GM19328 (cell line): ENCODE measurements at regions not wholly inside any gene's neighbourhood (a gene's known extent, or its start where the extent isn't known, plus 50 kb on each side); places are given as distances from the start of the nearest gene placed in this dataset.
"Not testable (repeated sequence)": the region's sequence is repeated elsewhere in the genome, so short reads cannot be mapped to it uniquely, and the experiment has no call there.

ENCODE experiments used
- ATAC-seq: cut with Tn5 transposase; IDR thresholded peaks from one replicate; pipeline ENCODE4 v1.9.1; 2021; ENCODE audit warnings: mild to moderate bottlenecking, moderate library complexity; ENCODE audit not compliant: unreplicated experiment

- ATAC-seq: no peak
These were observed 933.6 kb upstream of the ADGRL3 start for GRCh38 chr4:60266505-60266904.

GRCh38 chr4:60296386-60296785 lies 903.7 kb upstream of the ADGRL3 start:
- no peak for ATAC-seq

- no peak for ATAC-seq
These were observed 886.4 kb upstream of the ADGRL3 start for GRCh38 chr4:60313611-60314178.

DNA sequence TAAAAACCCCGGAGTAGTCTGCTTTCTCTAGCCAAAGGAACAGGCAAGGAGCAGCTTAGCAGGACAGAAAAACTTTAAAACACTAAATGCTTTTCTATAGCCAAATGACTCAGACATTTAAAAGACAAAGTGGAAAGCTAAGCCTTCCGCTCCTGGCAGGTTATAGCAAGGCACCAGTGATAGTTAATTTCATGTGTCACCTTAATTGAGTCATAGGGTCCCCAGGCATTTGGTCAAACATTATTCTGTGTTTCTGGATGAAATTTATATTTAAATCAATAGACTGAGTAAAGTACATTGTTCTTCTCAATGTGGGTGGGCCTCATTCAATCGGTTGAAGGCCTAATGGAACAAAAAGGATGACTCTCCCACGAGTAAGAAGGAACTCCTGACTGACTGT lies 885.7 kb upstream of the ADGRL3 start:
- no peak for ATAC-seq

DNA sequence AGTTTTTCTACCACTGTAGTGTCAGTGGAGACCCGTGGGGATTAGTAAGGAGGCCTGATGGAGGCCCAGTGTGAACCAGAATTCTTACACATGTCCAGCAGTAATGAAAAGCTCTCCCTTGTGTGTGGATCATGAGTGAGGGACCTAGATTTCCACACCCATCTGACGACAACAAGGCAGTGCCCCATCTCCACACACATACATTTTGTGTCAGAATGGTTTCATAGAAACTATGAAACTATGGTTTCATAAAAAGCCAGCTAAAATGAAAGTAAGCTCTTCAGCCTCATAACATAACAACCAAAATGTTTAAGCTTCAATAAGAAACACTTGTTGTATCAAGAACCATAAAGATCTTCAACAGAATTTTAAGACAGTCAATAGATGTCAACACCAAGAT lies 884.5 kb upstream of the ADGRL3 start:
- ATAC-seq: no peak

DNA sequence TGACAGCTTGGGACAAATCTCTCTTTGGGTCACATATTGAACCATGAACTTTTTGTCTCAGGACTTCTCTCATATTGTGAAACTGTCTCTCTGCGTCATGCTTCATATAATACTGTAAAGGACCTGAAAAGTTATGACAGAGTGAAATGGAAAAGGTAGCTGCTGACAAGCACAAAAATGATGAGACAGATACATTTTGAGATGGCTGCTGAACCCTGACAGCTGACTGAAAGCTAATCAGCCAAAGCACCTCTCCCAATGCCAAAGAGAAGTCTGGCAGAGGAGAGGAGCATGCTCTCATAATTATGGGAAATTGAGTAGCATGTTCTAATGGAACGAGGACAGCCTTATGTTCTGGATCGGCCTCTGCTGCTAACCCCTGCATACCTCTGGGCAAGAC lies 873.4 kb upstream of the ADGRL3 start:
- no peak for ATAC-seq

DNA sequence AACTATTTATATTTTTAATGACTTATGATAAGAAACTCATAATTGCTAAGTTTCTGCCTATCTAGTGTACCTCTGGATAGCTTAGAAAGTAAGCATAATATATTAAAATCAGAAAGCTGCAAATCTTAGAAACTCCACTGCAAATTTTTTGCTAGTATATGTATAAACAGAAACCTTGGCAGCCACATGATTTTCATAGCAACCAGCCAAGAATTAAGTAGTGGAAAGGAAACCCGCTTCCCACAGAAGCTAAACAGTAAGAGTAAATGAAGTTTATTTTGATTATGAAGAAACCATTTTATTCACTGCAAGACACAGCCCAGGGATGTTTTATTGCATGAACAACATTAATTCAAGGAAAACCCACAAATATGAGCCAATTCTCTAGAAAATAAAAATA lies 872.5 kb upstream of the ADGRL3 start:
- no peak for ATAC-seq

GRCh38 chr4:60344908-60345307 lies 855.2 kb upstream of the ADGRL3 start:
- no peak for ATAC-seq

DNA sequence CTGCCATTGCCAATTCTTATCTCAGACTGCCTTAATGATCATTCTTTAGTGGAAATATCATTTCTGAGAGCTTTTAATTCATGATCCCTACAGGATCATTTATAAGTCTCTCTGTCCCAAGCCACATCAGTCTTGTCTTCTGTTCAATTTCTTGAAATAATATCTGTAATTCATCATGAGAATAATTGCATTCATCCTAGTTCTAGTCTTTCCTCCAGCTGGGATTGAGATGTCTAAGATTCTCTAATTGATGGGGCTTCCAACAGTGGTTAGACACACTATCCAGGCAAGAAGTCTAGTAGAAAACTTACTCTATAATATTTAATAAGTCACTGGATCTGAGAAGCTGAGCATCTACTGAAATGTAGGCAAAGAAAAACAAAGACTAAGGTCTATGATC lies 854.7 kb upstream of the ADGRL3 start:
- ATAC-seq: no peak

DNA sequence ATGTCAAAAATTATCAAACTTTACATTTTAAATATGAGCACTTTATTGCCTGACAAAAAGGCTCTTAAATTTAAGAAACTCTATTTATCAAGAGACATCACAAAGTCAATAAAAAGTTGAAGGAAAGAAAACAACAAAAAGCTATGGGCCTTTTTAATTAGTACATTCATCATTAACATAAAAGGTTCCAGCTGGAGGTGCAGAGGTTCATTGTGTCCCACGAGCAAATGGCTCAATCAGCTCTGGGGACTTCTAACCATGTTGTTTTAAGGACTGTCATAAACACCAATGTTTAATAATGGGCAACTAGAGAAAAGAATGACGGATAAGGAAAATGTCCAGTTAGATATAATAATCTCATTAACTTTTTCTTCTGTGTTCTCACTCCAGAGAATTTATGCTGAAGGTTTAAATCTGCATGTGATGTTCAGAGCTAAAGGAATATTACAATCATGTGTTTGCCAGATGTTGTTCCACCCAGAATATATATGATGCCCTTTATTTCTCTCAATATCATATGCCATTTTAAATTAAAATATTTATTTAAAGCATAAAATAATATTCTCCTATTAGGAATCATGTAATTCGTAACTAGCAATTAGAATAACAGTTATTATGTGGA lies 840.3 kb upstream of the ADGRL3 start:
- ATAC-seq: no peak

DNA sequence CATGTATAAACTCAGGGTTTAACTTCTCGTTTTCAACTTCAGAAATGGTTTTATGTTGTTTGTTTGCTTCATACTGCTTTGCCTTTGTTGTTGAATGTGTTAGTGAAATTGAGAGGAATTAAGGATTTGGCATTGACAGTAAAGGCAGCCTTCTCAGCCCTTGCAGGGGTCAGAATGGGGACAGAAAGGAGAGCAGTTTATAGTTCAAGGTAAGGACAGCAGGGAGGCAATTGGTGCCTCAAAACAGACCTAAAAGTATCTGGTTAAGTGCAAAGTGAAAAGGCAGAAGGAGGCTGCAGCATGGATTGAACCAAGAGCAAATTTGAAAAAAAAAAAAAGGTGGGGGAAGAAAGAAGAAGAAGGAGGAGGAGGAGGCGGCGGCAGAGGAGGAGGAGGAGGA lies 835.0 kb upstream of the ADGRL3 start:
- no peak for ATAC-seq

GRCh38 chr4:60366661-60367060 lies 833.5 kb upstream of the ADGRL3 start:
- no peak for ATAC-seq

- ATAC-seq: no peak
These were observed 831.1 kb upstream of the ADGRL3 start for GRCh38 chr4:60368986-60369385.

GRCh38 chr4:60378010-60378409 lies 822.1 kb upstream of the ADGRL3 start:
- ATAC-seq: no peak

DNA sequence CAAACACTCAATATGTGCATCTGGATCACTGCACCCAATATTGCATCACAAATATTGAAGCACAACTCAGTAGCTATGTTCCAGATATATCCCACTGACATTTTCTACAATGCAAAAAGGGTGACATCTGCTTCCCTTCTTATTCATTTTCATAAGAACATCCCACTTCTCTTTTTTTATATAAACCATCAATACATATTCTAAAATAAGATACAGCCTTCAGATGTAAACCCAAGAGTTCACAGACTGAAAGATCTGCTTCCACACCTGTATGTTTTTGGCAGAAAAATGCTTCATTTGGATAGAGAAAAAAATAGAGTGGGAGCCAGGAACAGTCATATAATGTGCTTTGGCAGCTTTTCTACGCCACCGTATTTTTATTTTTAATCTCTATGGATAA lies 815.6 kb upstream of the ADGRL3 start:
- ATAC-seq: no peak

DNA sequence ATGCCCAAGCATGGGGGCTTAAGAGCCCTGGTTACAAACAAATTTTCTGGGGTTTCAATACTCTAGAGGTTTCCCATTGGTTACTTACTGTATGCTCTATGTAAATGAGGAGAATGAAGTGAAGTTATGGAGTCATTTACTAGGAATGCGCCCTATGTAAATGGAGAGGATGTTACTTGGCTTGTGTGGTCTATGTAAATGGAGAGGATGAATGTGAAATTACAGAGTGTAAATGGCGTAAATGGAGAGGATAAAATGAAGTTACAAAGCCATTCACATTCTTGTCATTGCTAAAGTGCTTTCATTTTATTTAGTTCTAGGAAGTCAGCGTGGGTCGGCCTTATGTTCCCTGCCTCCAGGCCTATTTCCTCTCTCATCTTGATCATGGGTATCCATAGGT lies 810.5 kb upstream of the ADGRL3 start:
- ATAC-seq: no peak

DNA sequence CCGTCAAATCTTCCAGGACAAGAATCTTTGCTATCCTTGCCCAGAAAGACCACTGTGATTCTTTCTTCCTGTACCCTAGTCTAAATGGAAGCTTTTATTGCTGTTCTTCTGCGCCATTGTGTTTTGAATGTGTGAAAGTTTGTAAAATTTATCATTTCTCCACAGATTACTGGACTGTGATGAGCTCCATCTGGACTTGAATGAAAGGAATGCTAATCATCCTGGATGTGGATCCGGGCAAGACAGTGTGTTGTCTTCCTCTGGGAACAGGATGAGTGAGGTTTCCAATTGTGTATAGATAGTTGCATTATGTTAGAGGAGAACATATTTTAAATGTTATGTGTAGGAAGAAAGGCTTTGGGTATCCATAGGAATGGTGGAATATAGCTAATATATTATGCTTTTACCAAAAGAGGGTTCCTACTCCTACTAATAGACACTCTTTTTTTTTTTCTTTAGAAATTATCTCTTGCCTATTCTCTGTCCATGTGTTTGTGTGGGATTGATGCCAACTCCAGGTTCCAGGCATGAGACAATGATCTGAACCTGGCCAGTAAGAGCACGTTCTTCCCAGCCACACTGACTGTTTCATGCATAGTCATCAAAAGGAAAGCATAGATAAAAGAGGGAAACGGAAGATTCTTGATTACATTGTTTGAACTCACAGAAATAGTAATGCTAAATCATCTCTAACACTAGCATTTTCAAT lies 803.6 kb upstream of the ADGRL3 start:
- no peak for ATAC-seq

DNA sequence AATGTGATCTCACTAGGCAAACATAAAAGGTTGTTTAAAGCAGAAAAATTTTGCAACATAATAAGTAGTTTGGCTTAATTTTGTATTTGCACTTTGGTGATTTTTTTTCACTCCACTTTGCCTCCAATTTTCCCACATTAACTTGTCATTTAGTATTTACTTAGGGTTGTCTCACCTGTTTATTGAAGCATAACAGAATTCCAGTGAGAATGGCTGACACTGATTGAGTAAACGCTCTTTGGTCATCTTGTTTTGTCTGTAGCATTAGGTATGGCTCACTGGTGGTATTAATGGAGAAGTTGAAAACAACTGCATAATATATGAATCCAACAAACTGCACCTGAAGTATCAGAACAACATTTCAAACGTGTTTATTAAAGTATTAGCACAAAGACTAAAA lies 799.5 kb upstream of the ADGRL3 start:
- no peak for ATAC-seq

DNA sequence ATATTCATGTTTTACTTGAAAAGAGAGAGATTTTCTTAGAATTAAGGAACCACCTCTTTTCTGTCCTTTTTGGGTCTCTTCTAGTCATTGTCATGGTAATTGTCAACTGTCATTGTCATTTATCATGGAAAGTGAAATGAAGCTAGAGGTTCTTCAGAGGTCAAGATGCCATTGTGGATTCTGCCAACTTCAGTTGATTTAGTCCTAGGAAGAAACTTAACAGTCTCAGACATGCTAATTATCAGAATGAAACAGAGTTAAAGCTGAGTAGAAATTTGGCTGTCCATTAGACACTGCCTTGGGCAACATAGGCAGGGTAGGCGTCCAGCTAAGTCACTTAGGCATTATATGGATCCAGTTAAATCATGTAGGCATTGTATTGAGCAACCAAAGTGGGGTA lies 796.1 kb upstream of the ADGRL3 start:
- no peak for ATAC-seq

DNA sequence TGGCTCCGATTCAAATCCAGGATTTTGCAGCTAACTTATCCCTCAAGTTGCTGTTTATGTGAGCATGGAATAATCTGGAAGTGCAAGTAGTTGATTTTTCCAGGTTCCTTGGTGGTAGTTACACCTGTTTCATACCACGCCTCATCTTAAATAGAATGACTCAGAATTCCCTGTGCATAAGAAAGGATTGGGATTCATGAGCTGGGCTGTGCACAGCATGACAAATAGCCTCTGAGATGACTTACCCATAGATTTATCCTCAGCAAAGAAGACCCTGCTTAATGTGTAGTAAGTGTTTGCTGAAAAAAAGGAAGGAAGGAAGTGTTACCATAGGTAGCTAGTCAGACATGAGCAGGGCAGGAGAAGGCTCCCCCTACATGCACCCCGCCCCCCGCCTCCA lies 777.7 kb upstream of the ADGRL3 start:
- no peak for ATAC-seq

GRCh38 chr4:60423573-60424184 lies 776.4 kb upstream of the ADGRL3 start:
- not testable (repeated sequence) for ATAC-seq

- ATAC-seq: no peak
These were observed 767.2 kb upstream of the ADGRL3 start for GRCh38 chr4:60432911-60433310.
